HFF-Myc (cell line): ENCODE measurements at regions not wholly inside any gene's neighbourhood (a gene's known extent, or its start where the extent isn't known, plus 50 kb on each side); places are given as distances from the start of the nearest gene placed in this dataset.

Source experiments
- DNase-seq: peaks from one replicate; pipeline ENCODE4 v3.0.0-alpha.2; 2011; ENCODE audit warnings: low read depth; ENCODE audit errors: extremely low read depth
- H3K4me3 ChIP-seq: replicated peaks from 2 replicates; pipeline ENCODE4 v1.5.1; 2011; ENCODE audit warnings: low read depth, mild to moderate bottlenecking, control low read depth, low read length
- CTCF ChIP-seq: IDR thresholded peaks from 2 replicates; pipeline ENCODE4 v1.5.1; 2012; ENCODE audit warnings: mild to moderate bottlenecking, low read depth, low read length, control low read depth; ENCODE audit errors: missing control alignments

DNA sequence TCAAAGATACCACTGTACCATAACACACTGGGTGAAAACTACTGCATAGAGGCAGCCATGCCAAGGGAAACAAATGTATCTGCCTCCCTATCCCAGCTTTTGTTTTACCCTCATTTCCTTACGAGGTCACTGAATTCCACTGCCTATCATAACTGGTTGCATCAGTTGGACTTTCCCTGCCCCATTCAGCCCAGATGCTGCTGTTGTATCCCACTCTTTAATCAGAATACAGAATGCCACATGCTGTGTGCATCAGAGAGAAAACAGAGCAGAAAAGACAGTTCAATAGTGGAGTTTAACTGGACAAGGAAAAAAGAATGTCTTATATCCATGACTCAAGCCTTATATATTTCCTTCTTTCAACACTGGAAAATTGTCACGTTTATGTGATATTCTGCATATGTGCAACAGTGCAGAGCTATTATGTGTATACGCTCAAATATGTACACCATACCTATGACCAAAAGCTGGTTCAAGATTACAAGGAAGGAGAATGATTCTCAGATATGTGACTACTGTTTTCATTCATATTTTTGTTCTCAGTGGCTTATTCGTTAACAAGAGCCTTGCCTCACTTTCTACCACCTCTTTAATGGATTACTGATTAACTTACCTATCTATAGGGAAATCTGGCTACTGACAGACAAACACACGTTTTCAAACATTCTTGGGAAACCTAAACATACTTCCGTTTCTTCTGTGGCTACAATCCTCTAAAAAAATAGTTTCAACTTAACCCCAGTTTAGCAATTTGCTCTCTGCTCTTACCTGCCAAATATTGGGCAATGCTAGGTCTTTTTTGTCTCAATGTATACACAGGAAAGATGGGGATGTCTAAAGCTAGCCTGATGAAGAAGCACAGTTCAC is 378.9 kb downstream of the SMARCA1 start:
- no peak for DNase-seq
- TF ChIP-seq CTCF: no peak
- H3K4me3 ChIP-seq: no peak overlapping the region

- TF ChIP-seq CTCF: no peak
- no peak overlapping the region for H3K4me3 ChIP-seq
- DNase-seq: no peak
Measured at GRCh38 chrX:129139837-129140598, 383.3 kb downstream of the SMARCA1 start.

- TF ChIP-seq CTCF: no peak
- no peak for DNase-seq
- no peak overlapping the region for H3K4me3 ChIP-seq
Measured at GRCh38 chrX:129125122-129125914, 398.0 kb downstream of the SMARCA1 start.

DNA sequence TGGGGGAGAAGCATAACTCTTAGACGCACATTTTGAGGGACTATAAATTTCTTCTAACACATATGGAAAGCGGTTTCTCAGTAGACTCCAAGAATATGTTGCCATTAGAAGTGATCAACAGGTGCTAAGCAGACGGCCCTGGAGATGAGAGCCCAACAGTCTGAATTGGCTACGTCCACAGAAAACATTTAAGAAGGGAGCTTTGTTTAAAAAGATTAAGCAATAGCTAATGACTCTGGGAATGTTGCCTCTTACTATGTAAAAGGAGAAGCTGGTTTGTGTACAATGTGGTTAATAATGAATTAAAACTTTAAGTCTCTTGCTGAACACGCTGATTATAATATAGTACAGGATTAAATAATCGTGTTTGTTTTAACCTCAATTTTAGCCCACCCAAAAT is 399.5 kb downstream of the SMARCA1 start:
- no peak for DNase-seq
- TF ChIP-seq CTCF: no peak
- H3K4me3 ChIP-seq: no peak overlapping the region

DNA sequence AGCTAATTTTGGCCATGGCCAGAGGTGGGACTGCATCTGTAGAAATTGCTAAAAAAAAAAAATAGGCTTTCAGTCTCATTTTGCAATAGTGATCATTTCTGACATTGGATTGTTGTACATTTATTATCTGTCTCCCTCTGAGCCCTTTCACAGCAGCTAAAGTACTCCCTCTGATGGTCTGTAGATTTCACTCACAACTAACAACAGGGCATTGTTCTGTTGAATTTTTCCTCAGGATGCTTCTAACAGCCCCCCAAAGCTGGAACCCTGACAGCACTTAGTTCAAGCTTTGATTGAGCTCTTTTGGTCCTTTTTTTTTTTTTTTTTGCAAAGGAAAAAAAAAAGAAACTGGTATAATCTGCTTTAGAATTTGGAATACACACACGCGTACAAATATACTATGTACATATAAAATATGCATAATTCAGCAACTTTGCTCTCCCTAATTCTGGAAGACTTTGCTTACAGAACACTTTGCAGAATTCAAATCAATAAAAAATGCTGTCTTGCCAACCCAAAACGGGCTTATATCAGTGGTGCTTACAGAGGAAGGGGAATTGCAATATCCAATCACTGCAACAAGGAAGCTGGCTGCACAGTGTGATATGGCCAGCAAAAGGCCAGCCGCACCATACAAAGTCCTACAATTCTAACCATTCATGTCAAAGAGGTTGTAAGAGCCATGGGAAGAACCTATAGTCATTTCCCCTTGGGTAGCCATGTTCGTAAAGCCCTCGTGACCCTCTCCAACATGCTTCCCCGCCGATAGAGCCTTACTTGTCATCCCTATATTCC is 406.4 kb downstream of the SMARCA1 start:
- no peak for TF ChIP-seq CTCF
- DNase-seq: no peak
- H3K4me3 ChIP-seq: no peak overlapping the region

- no peak overlapping the region for H3K4me3 ChIP-seq
- no peak for DNase-seq
- TF ChIP-seq CTCF: no peak
Measured at GRCh38 chrX:129115935-129116334, 407.4 kb downstream of the SMARCA1 start.
